GM12874 (cell line): ENCODE measurements at regions not wholly inside any gene's neighbourhood (a gene's known extent, or its start where the extent isn't known, plus 50 kb on each side); places are given as distances from the start of the nearest gene placed in this dataset.

Experiments
- CTCF ChIP-seq: IDR thresholded peaks from 2 replicates; pipeline ENCODE4 v1.5.1; 2011; ENCODE audit warnings: low read depth, mild to moderate bottlenecking, control low read depth, low read length, moderate library complexity; ENCODE audit not compliant: insufficient read depth

- TF ChIP-seq CTCF: no peak
Measured at GRCh38 chrX:14235004-14235403, 205.3 kb upstream of the GEMIN8 start.

GRCh38 chrX:14232688-14233087 is 203.0 kb upstream of the GEMIN8 start:
- TF ChIP-seq CTCF: no peak

GRCh38 chrX:14228611-14229010 is 198.9 kb upstream of the GEMIN8 start:
- no peak for TF ChIP-seq CTCF

GRCh38 chrX:14220386-14220944 is 190.8 kb upstream of the GEMIN8 start:
- no peak for TF ChIP-seq CTCF

GRCh38 chrX:14209034-14209433 is 179.3 kb upstream of the GEMIN8 start:
- no peak for TF ChIP-seq CTCF

GRCh38 chrX:14194711-14195110 is 165.0 kb upstream of the GEMIN8 start:
- no peak for TF ChIP-seq CTCF

GRCh38 chrX:14193547-14193946 is 163.9 kb upstream of the GEMIN8 start:
- no peak for TF ChIP-seq CTCF
